A673 (cell line): ENCODE measurements at regions not wholly inside any gene's neighbourhood (a gene's known extent, or its start where the extent isn't known, plus 50 kb on each side); places are given as distances from the start of the nearest gene placed in this dataset.

Experiments used
- BruUV-seq: library from RNA; stranded (reverse); fragments of 400-500 nt; replicated peaks from 2 replicates; lab custom pipeline; 2021; lab: Mats Ljungman, UMichigan
- CTCF ChIA-PET: fragments of 300-600 bp; sonication (Branson Sonifier 250); formaldehyde crosslinking; loops from one replicate; lab custom pipeline; 2022; ENCODE audit warnings: antibody characterized with exemption; lab: Charles Lee
- POLR2A ChIA-PET: fragments of 300-600 bp; sonication (Branson Sonifier 250); formaldehyde crosslinking; loops from one replicate; lab custom pipeline; 2022; ENCODE audit warnings: antibody characterized with exemption; ENCODE audit not compliant: low non-redundant PET; lab: Charles Lee
- DNase-seq: peaks from one replicate; pipeline ENCODE4 v3.0.0-alpha.2; 2015; ENCODE audit warnings: low spot score
- H3K27ac ChIP-seq: fragments of 200-600 bp; sonication (generic); 2 replicates; pipeline ENCODE4 v1.5.1; 2016; ENCODE audit warnings: mixed run types, low read depth, mild to moderate bottlenecking, mixed read lengths, antibody characterized with exemption, low read length; ENCODE audit not compliant: poor library complexity, severe bottlenecking
- H3K27me3 ChIP-seq: fragments of 200-600 bp; sonication (generic); replicated peaks from 2 replicates; pipeline ENCODE4 v1.6.1; 2017; ENCODE audit warnings: mixed run types, low read depth, mild to moderate bottlenecking, mixed read lengths, antibody characterized with exemption, low read length; ENCODE audit not compliant: insufficient read depth, poor library complexity
- H3K36me3 ChIP-seq: fragments of 200-600 bp; sonication (generic); 2 replicates; pipeline ENCODE4 v1.6.1; 2016; ENCODE audit warnings: mixed run types, mild to moderate bottlenecking, mixed read lengths, antibody characterized with exemption, low read length; ENCODE audit not compliant: insufficient read depth, poor library complexity, severe bottlenecking
- H3K4me1 ChIP-seq: fragments of 200-600 bp; sonication (generic); 2 replicates; pipeline ENCODE4 v1.6.1; 2017; ENCODE audit warnings: mixed run types, mild to moderate bottlenecking, mixed read lengths, antibody characterized with exemption, low read length; ENCODE audit not compliant: insufficient read depth, poor library complexity, severe bottlenecking
- H3K4me3 ChIP-seq: fragments of 200-600 bp; sonication (generic); 2 replicates; pipeline ENCODE4 v1.5.1; 2016; ENCODE audit warnings: low read depth, mixed run types, mild to moderate bottlenecking, mixed read lengths, low read length; ENCODE audit not compliant: poor library complexity, severe bottlenecking
- H3K9me3 ChIP-seq: fragments of 200-600 bp; sonication (generic); 2 replicates; pipeline ENCODE4 v1.6.1; 2016; ENCODE audit warnings: mixed run types, low read depth, mild to moderate bottlenecking, mixed read lengths, antibody characterized with exemption, low read length; ENCODE audit not compliant: poor library complexity, severe bottlenecking
- EZH2 ChIP-seq: fragments of 200-600 bp; sonication (generic); IDR thresholded peaks from 2 replicates; pipeline ENCODE4 v1.6.1; 2017; ENCODE audit warnings: borderline replicate concordance, low read depth, mild to moderate bottlenecking, mixed read lengths, antibody characterized with exemption, low read length; ENCODE audit not compliant: poor library complexity, severe bottlenecking
- intact Hi-C: fragments of 100-400 bp; cut with micrococcal nuclease; formaldehyde crosslinking; loops from one replicate; pipeline ENCODE4 v1.10.0; 2022; ENCODE audit not compliant: unreplicated experiment
- TF ChIP-seq, protein P1 (sequence below): fragments of 300-800, 200-600 bp; sonication (generic); conservative IDR thresholded peaks from 2 replicates; pipeline ENCODE4 v1.5.1; 2017; ENCODE audit warnings: low read depth, mild to moderate bottlenecking, antibody characterized with exemption, low read length, moderate library complexity, mixed read lengths

DNA sequence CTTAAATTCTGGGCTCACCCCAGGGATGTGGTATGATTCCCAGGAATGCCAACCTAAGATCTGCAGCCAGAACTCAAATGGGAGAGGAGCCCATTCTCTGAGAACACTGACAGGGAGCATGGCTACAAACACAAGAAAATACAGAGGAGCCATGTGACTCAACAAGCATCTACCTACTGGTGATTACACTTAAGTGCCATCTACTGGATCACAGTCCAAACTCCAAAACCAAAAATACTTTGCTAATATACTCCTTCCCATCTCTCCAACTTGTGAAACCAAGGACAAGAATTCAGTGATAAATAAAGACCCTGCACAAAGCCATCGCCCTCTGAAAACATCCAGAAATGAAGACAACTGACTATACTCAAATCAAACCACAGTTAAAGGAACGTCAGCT is 116.9 kb downstream of the NR4A2 start:
- CTCF ChIA-PET = no interaction called here
- TF ChIP-seq, protein P1, sequence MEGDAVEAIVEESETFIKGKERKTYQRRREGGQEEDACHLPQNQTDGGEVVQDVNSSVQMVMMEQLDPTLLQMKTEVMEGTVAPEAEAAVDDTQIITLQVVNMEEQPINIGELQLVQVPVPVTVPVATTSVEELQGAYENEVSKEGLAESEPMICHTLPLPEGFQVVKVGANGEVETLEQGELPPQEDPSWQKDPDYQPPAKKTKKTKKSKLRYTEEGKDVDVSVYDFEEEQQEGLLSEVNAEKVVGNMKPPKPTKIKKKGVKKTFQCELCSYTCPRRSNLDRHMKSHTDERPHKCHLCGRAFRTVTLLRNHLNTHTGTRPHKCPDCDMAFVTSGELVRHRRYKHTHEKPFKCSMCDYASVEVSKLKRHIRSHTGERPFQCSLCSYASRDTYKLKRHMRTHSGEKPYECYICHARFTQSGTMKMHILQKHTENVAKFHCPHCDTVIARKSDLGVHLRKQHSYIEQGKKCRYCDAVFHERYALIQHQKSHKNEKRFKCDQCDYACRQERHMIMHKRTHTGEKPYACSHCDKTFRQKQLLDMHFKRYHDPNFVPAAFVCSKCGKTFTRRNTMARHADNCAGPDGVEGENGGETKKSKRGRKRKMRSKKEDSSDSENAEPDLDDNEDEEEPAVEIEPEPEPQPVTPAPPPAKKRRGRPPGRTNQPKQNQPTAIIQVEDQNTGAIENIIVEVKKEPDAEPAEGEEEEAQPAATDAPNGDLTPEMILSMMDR = no peak
- TF ChIP-seq EZH2 = no peak
- Histone ChIP-seq H3K27ac (no peak overlapping the region), H3K27me3 (no peaks in the 10 kb centered on the region), H3K4me1 (no peaks in the 10 kb centered on the region), H3K9me3 (no peaks in the 10 kb centered on the region), H3K36me3 (no peaks in the 10 kb centered on the region), H3K4me3 (no peak overlapping the region)
- BruUV-seq = no TSS peak
- no peak for DNase-seq
- POLR2A ChIA-PET = no interaction called here
- intact Hi-C loops = no loop called here

DNA sequence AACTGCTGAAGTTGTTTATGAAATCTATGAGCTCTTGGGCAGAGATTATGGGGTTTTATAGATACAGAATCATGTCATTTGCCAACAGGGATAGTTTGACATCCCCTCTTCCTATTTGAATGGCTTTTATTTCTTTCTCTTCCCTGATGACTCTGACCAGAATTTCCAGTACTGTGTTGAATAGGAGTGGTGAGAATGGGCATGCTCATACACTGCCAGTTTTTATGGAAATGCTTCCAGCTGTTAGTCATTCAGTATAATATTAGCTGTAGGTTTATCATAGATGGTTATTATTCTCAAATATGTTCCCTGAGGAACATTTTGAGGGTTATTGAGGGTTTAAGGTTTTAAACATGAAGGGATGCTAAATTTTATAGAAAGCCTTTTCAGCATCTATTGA is 121.2 kb downstream of the NR4A2 start:
- no peak for TF ChIP-seq EZH2
- TF ChIP-seq, protein P1 = no peak
- BruUV-seq = no TSS peak
- no peaks in the 10 kb centered on the region for H3K27me3 ChIP-seq
- intact Hi-C loops = no loop called here
- H3K4me3 ChIP-seq = no peak overlapping the region
- no peaks in the 10 kb centered on the region for H3K4me1 ChIP-seq
- POLR2A ChIA-PET = no interaction called here
- no peaks in the 10 kb centered on the region for H3K9me3 ChIP-seq
- CTCF ChIA-PET = no interaction called here
- H3K27ac ChIP-seq = no peak overlapping the region
- DNase-seq = no peak
- no peaks in the 10 kb centered on the region for H3K36me3 ChIP-seq

DNA sequence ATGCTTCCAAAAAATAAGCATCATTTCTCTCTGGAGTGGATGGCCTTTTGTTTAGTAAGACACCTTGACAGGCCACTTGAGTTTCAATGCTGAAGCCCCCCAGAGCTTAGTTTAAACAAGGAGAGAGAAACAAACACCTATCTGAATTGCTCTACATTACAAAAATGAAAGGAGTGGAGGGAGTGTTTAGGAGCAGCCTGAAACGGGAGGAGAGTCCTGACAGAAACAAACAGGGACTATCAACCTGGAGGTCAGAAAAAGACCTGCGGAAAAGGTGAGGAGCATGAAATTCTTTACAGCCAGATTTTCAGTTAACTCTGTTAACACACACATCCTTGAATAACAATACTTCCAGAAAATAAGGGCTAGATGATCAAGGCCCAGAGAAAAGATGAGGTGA is 126.2 kb downstream of the NR4A2 start:
- CTCF ChIA-PET = no interaction called here
- no peaks in the 10 kb centered on the region for H3K4me1 ChIP-seq

More for the DNA sequence above, 126.2 kb downstream of the NR4A2 start:
- H3K9me3 ChIP-seq = no peaks in the 10 kb centered on the region
- no peak for DNase-seq
- POLR2A ChIA-PET = no interaction called here
- no peaks in the 10 kb centered on the region for H3K36me3 ChIP-seq
- H3K4me3 ChIP-seq = no peak overlapping the region
- H3K27ac ChIP-seq = no peak overlapping the region
- BruUV-seq = no TSS peak
- intact Hi-C loops = no loop called here
- H3K27me3 ChIP-seq = peaks cover 7% of the 10 kb centered on the region
- TF ChIP-seq, protein P1 = no peak
- TF ChIP-seq EZH2 = no peak
